Aorta (tissue), 5 donors: ENCODE measurements at regions not wholly inside any gene's neighbourhood (a gene's known extent, or its start where the extent isn't known, plus 50 kb on each side); places are given as distances from the start of the nearest gene placed in this dataset.

Experiments
- ATAC-seq: fragments of 200-7000 bp; cut with Tn5 transposase; one replicate; pipeline ENCODE4 v1.9.1; 2022; ENCODE audit warnings: moderate library complexity; ENCODE audit not compliant: low FRiP score
- DNase-seq, 2 donors: peaks; one replicate each; pipeline ENCODE4 v3.0.0-alpha.2; 2020
- H3K27ac ChIP-seq, 2 donors: one replicate each; pipeline ENCODE4 v1.5.1; 2013; ENCODE audit warnings: low read length in 2 of 2, mild to moderate bottlenecking in 2 of 2, moderate library complexity in 2 of 2, control low read depth in 1 of 2, inconsistent platforms in 1 of 2, low read depth in 1 of 2
- H3K27me3 ChIP-seq, 2 donors: one replicate each; pipeline ENCODE4 v1.6.1; 2013; ENCODE audit warnings: control low read depth in 1 of 2, low read length in 1 of 2, mild to moderate bottlenecking in 1 of 2, moderate library complexity in 1 of 2; ENCODE audit not compliant: insufficient read depth in 2 of 2, control insufficient read depth in 1 of 2
- H3K36me3 ChIP-seq, 2 donors: one replicate each; pipeline ENCODE4 v1.6.1; 2013; ENCODE audit warnings: control low read depth in 1 of 2, low read length in 1 of 2, mild to moderate bottlenecking in 1 of 2; ENCODE audit not compliant: insufficient read depth in 2 of 2, control insufficient read depth in 1 of 2
- H3K4me1 ChIP-seq, 2 donors: one replicate each; pipeline ENCODE4 v1.6.1; 2013; ENCODE audit warnings: low read length in 2 of 2, control low read depth in 1 of 2, mild to moderate bottlenecking in 1 of 2, moderate library complexity in 1 of 2; ENCODE audit not compliant: insufficient read depth in 2 of 2, control insufficient read depth in 1 of 2
- H3K4me3 ChIP-seq, 2 donors: one replicate each; pipeline ENCODE4 v1.5.1; 2013; ENCODE audit warnings: low read length in 2 of 2, control low read depth in 1 of 2, mild to moderate bottlenecking in 1 of 2
- H3K9me3 ChIP-seq: one replicate; pipeline ENCODE4 v1.6.1; 2013; ENCODE audit warnings: mild to moderate bottlenecking, low read length; ENCODE audit not compliant: control insufficient read depth
- WGBS, 2 donors: extraction: QIAGEN DNeasy Blood & Tissue Kit; methylation state at CpG; one replicate each; pipeline ENCODE4 v1.1.7; 2013; 5-methylcytosine and 5-hydroxymethylcytosine counted together
- intact Hi-C, 2 donors: fragments of 100-400 bp; cut with DNase I; formaldehyde crosslinking; loops; one replicate each; pipeline versions ENCODE4 v1.14.2 to v1.15.0; 2022
- donor health status: healthy with polysubstance abuse.
- donor health status: Bipolar disorder and iron deficiency.
- donor health status: DM: no; HTN: no; CAD: no.
- donor health status: DM: no; HTN: no; CAD: no.
- donor health status: DM: yes; HTN: yes; CAD: no.

GRCh38 chr15:25933456-25934158 lies 70.5 kb upstream of the ATP10A start:
- 14 to 17% methylated on average over 23 of the region's 23 CpGs for WGBS, 2 donors
- no peak overlapping the region for H3K27ac ChIP-seq
- intact Hi-C loops, result loop anchor here (5.0 to 10.0 kb wide), 6 partner anchors 71 to 429 kb away; partner anchors contain the start of gene ATP10A (in 2 of the 2)
- H3K27me3 ChIP-seq, result no peaks in the 10 kb centered on the region
- H3K4me3 ChIP-seq, result peak overlapping the region in 1 of 2 donors; percentile 16
- no peaks in the 10 kb centered on the region for H3K4me1 ChIP-seq
- ATAC-seq (peak; percentile 92), DNase-seq (peak; percentile 88 to 91)
- H3K36me3 ChIP-seq, result no peaks in the 10 kb centered on the region
- H3K9me3 ChIP-seq, result no peaks in the 10 kb centered on the region

GRCh38 chr15:25932696-25933095 lies 69.6 kb upstream of the ATP10A start:
- no peak for DNase-seq
- no peak for ATAC-seq
- H3K9me3 ChIP-seq, result no peaks in the 10 kb centered on the region
- no peaks in the 10 kb centered on the region for H3K36me3 ChIP-seq
- intact Hi-C loops, result loop anchor here (5.0 to 10.0 kb wide), 6 partner anchors 70 to 428 kb away; partner anchors contain the start of gene ATP10A (in 2 of the 2)
- no peaks in the 10 kb centered on the region for H3K27me3 ChIP-seq
- 42 to 50% methylated on average over 8 of the region's 8 CpGs for whole genome bisulfite sequencing, 2 donors
- H3K4me1 ChIP-seq, result no peaks in the 10 kb centered on the region
- H3K4me3 ChIP-seq, result no peak overlapping the region
- no peak overlapping the region for H3K27ac ChIP-seq

- 88 to 91% methylated on average over 1 of the region's 1 CpG for WGBS, 2 donors
- no peak for DNase-seq
- Histone ChIP-seq H3K27ac (no peak overlapping the region), H3K27me3 (no peaks in the 10 kb centered on the region), H3K4me3 (no peak overlapping the region), H3K4me1 (no peaks in the 10 kb centered on the region), H3K9me3 (no peaks in the 10 kb centered on the region), H3K36me3 (no peaks in the 10 kb centered on the region)
- intact Hi-C loops, result loop anchor here (5.0 to 10.0 kb wide), 6 partner anchors 70 to 427 kb away; partner anchors contain the start of gene ATP10A (in 2 of the 2)
- no peak for ATAC-seq
Observed at GRCh38 chr15:25931851-25932250, 68.7 kb upstream of the ATP10A start.

GRCh38 chr15:25930931-25931330 lies 67.8 kb upstream of the ATP10A start:
- intact Hi-C loops, result loop anchor here (5.0 to 10.0 kb wide), 6 partner anchors 69 to 426 kb away; partner anchors contain the start of gene ATP10A (in 2 of the 2)
- Histone ChIP-seq H3K4me1 (peaks cover 0 to 2% of the 10 kb centered on the region in 2 donors), H3K36me3 (no peaks in the 10 kb centered on the region), H3K27me3 (no peaks in the 10 kb centered on the region), H3K4me3 (no peak overlapping the region), H3K27ac (no peak overlapping the region), H3K9me3 (no peaks in the 10 kb centered on the region)
- DNase-seq (no peak), ATAC-seq (no peak)
- 90 to 92% methylated on average over 2 of the region's 2 CpGs for WGBS, 2 donors
